ENCODE measurements at regions not wholly inside any gene's neighbourhood (a gene's known extent, or its start where the extent isn't known, plus 50 kb on each side); places are given as distances from the start of the nearest gene placed in this dataset.
"Not testable (repeated sequence)": the region's sequence is repeated elsewhere in the genome, so short reads cannot be mapped to it uniquely, and the experiment has no call there.

- DNase-seq (ENCODE audit: low spot score): no peak
These were observed 361.0 kb downstream of the CD83 start for GRCh38 chr6:14478381-14479225.

GRCh38 chr6:14481946-14482345, 364.4 kb downstream of the CD83 start:
- DNase-seq (ENCODE audit: low spot score): not testable (repeated sequence)

GRCh38 chr6:14487625-14488024, 370.1 kb downstream of the CD83 start:
- DNase-seq (ENCODE audit: low spot score): no peak

- DNase-seq (ENCODE audit: low spot score): no peak
These were observed 370.6 kb downstream of the CD83 start for GRCh38 chr6:14488180-14488579.

- DNase-seq (ENCODE audit: low spot score): no peak
These were observed 371.9 kb downstream of the CD83 start for GRCh38 chr6:14489445-14489844.

- DNase-seq (ENCODE audit: low spot score): no peak
These were observed 381.2 kb downstream of the CD83 start for GRCh38 chr6:14498748-14499147.

- DNase-seq (ENCODE audit: low spot score): no peak
These were observed 381.7 kb downstream of the CD83 start for GRCh38 chr6:14499309-14499708.

- DNase-seq (ENCODE audit: low spot score): no peak
These were observed 382.3 kb downstream of the CD83 start for GRCh38 chr6:14499841-14500240.

GRCh38 chr6:14500809-14501208, 383.2 kb downstream of the CD83 start:
- no peak for DNase-seq (ENCODE audit: low spot score)

GRCh38 chr6:14501240-14501639, 383.7 kb downstream of the CD83 start:
- no peak for DNase-seq (ENCODE audit: low spot score)

GRCh38 chr6:14501914-14502313, 384.3 kb downstream of the CD83 start:
- no peak for DNase-seq (ENCODE audit: low spot score)

- DNase-seq (ENCODE audit: low spot score): peak; percentile 37
These were observed 385.0 kb downstream of the CD83 start for GRCh38 chr6:14502551-14502950.

GRCh38 chr6:14505401-14505800, 387.8 kb downstream of the CD83 start:
- no peak for DNase-seq (ENCODE audit: low spot score)

- DNase-seq (ENCODE audit: low spot score): no peak
These were observed 389.2 kb downstream of the CD83 start for GRCh38 chr6:14506656-14507246.

GRCh38 chr6:14509120-14509519, 391.5 kb downstream of the CD83 start:
- DNase-seq (ENCODE audit: low spot score): no peak

GRCh38 chr6:14510038-14510437, 392.5 kb downstream of the CD83 start:
- DNase-seq (ENCODE audit: low spot score): no peak

GRCh38 chr6:14511061-14511586, 393.6 kb downstream of the CD83 start:
- DNase-seq (ENCODE audit: low spot score): no peak

GRCh38 chr6:14512246-14512645, 394.7 kb downstream of the CD83 start:
- DNase-seq (ENCODE audit: low spot score): no peak

GRCh38 chr6:14513496-14514393, 396.2 kb downstream of the CD83 start:
- no peak for DNase-seq (ENCODE audit: low spot score)

GRCh38 chr6:14516956-14517355, 399.4 kb downstream of the CD83 start:
- no peak for DNase-seq (ENCODE audit: low spot score)

GRCh38 chr6:14517516-14518105, 400.0 kb downstream of the CD83 start:
- no peak for DNase-seq (ENCODE audit: low spot score)

All from LoVo (cell line).